HepG2 (cell line): ENCODE measurements at regions not wholly inside any gene's neighbourhood (a gene's known extent, or its start where the extent isn't known, plus 50 kb on each side); places are given as distances from the start of the nearest gene placed in this dataset.

ENCODE experiments used
- ATAC-seq: fragments of 200-7000 bp; cut with Tn5 transposase; 3 replicates; pipeline ENCODE4 v1.9.1; 2020; ENCODE audit warnings: mild to moderate bottlenecking, moderate library complexity
- BruUV-seq: library from RNA; stranded (reverse); fragments of 400-500 nt; replicated peaks from 2 replicates; lab custom pipeline; 2021; lab: Mats Ljungman, UMichigan
- CTCF ChIA-PET: fragments of 300-600 bp; formaldehyde crosslinking; extraction: SDS; loops from one replicate; lab custom pipeline; 2021; ENCODE audit warnings: low total read pairs, inconsistent platforms, low intra/inter-chr PET ratio; lab: Yijun Ruan, JAX
- POLR2A ChIA-PET: fragments of 350-600 bp; sonication (Branson Sonifier 250); formaldehyde crosslinking; loops from one replicate; lab custom pipeline; 2020; ENCODE audit warnings: antibody characterized with exemption, inconsistent platforms; lab: Yijun Ruan, JAX
- DNase-seq: peaks from one replicate; pipeline ENCODE4 v3.0.0-alpha.2; 2015; ENCODE audit warnings: low spot score
- FAIRE-seq: peaks from 3 replicates; lab custom pipeline; 2011; peaks lifted over from hg19 to GRCh38; lab: Jason Lieb, UNC
- H2AFZ ChIP-seq: one replicate; pipeline ENCODE4 v1.6.1; 2011; ENCODE audit warnings: low read length, inconsistent platforms
- H3K27ac ChIP-seq: fragments of 300-600 bp; 3 replicates; pipeline ENCODE4 v1.8.0; 2011; ENCODE audit warnings: mixed run types, mild to moderate bottlenecking, mixed read lengths, low read length, inconsistent platforms; ENCODE audit not compliant: insufficient read depth; ENCODE audit errors: extremely low read length
- H3K27me3 ChIP-seq, 2 experiments: fragments of 200-600 bp in 1 of 2; 2 replicates in 1 of 2; 3 replicates in 1 of 2; pipeline versions ENCODE4 v1.6.0 to v1.8.0; 2011; ENCODE audit warnings: low read length in 2 of 2, mild to moderate bottlenecking in 2 of 2, moderate library complexity in 2 of 2, inconsistent platforms in 1 of 2; ENCODE audit not compliant: insufficient read depth in 2 of 2, control insufficient read depth in 1 of 2
- H3K36me3 ChIP-seq, 2 experiments: fragments of 200-600 bp in 1 of 2; replicated peaks in 1 of 2; 2 replicates in 1 of 2; 3 replicates in 1 of 2; pipeline versions ENCODE4 v1.5.1 to v1.8.0; 2011; ENCODE audit warnings: low read length in 2 of 2, inconsistent platforms in 1 of 2; ENCODE audit not compliant: insufficient read depth in 2 of 2, control insufficient read depth in 1 of 2
- H3K4me1 ChIP-seq: 2 replicates; pipeline ENCODE4 v1.5.1; 2012; ENCODE audit warnings: low read length, inconsistent platforms; ENCODE audit not compliant: insufficient read depth
- H3K4me2 ChIP-seq: 2 replicates; pipeline ENCODE4 v1.6.0; 2011; ENCODE audit warnings: low read depth, low read length, inconsistent platforms
- H3K4me3 ChIP-seq, 3 experiments: fragments of 200-600 bp in 1 of 3; sonication (generic), shearing (Covaris generic) in 1 of 3; replicated peaks in 1 of 3; 2 replicates each; pipeline ENCODE4 v1.5.1; 2011 to 2016; ENCODE audit warnings: low read length in 3 of 3, inconsistent platforms in 2 of 3, low read depth in 2 of 3, mild to moderate bottlenecking in 2 of 3, control low read depth in 1 of 3, mixed read lengths in 1 of 3; ENCODE audit not compliant: insufficient read depth in 1 of 3
- H3K79me2 ChIP-seq: one replicate; pipeline ENCODE4 v1.6.1; 2011; ENCODE audit warnings: low read length, inconsistent platforms; ENCODE audit not compliant: insufficient read depth
- H3K9ac ChIP-seq: 2 replicates; pipeline ENCODE4 v1.6.0; 2011; ENCODE audit warnings: mild to moderate bottlenecking, low read depth, low read length, inconsistent platforms; ENCODE audit not compliant: insufficient read depth
- H3K9me3 ChIP-seq: 2 replicates; pipeline ENCODE4 v1.5.1; 2012; ENCODE audit warnings: mild to moderate bottlenecking, low read length
- H4K20me1 ChIP-seq: 2 replicates; pipeline ENCODE4 v1.6.0; 2011; ENCODE audit warnings: inconsistent platforms, mild to moderate bottlenecking, low read length, moderate library complexity; ENCODE audit not compliant: insufficient read depth
- BRCA1 ChIP-seq: sonication (generic); formaldehyde crosslinking; IDR thresholded peaks from 2 replicates; pipeline ENCODE4 v1.4.0; 2020; ENCODE audit warnings: missing genetic modification reagents
- FOSL2 ChIP-seq: sonication (generic); formaldehyde crosslinking; IDR thresholded peaks from 2 replicates; pipeline ENCODE4 v1.4.0; 2020; ENCODE audit warnings: missing genetic modification reagents
- FOXP1 ChIP-seq, 2 experiments: fragments of 450-650 bp in 1 of 2; IDR thresholded peaks; 2 replicates each; pipeline ENCODE4 v1.6.1; 2017 to 2018; ENCODE audit warnings: antibody characterized with exemption in 1 of 2
- HDAC2 ChIP-seq: sonication (generic); formaldehyde crosslinking; IDR thresholded peaks from 2 replicates; pipeline ENCODE4 v1.4.0; 2020; ENCODE audit warnings: missing genetic modification reagents
- HIVEP1 ChIP-seq: sonication (generic); formaldehyde crosslinking; IDR thresholded peaks from 2 replicates; pipeline ENCODE4 v1.4.0; 2020; ENCODE audit warnings: mild to moderate bottlenecking, missing genetic modification reagents
- HNRNPUL1 ChIP-seq: fragments of 200-400 bp; formaldehyde crosslinking; IDR thresholded peaks from 2 replicates; pipeline ENCODE4 v1.6.1; 2017; ENCODE audit warnings: low read depth, mild to moderate bottlenecking, low read length, moderate library complexity
- IRX3 ChIP-seq: sonication (generic); formaldehyde crosslinking; IDR thresholded peaks from 2 replicates; pipeline ENCODE4 v1.8.1; 2023; ENCODE audit warnings: mild to moderate bottlenecking, low read depth, missing genetic modification reagents, borderline replicate concordance
- NCOA1 ChIP-seq: sonication (generic); formaldehyde crosslinking; IDR thresholded peaks from 2 replicates; pipeline ENCODE4 v1.9.0; 2021; ENCODE audit warnings: missing genetic modification reagents
- PRMT3 ChIP-seq: sonication (generic); formaldehyde crosslinking; IDR thresholded peaks from 2 replicates; pipeline ENCODE4 v1.8.1; 2022; ENCODE audit warnings: low read depth, mild to moderate bottlenecking, moderate library complexity, missing genetic modification reagents, borderline replicate concordance
- U2AF2 ChIP-seq: fragments of 200-400 bp; formaldehyde crosslinking; IDR thresholded peaks from 2 replicates; pipeline ENCODE4 v1.6.1; 2017; ENCODE audit warnings: low read depth, mild to moderate bottlenecking, low read length
- ZMYM2 ChIP-seq: sonication (generic); formaldehyde crosslinking; IDR thresholded peaks from 2 replicates; pipeline ENCODE4 v1.8.0; 2022; ENCODE audit warnings: mild to moderate bottlenecking, missing genetic modification reagents
- ZNF331 ChIP-seq: sonication (generic); formaldehyde crosslinking; IDR thresholded peaks from 2 replicates; pipeline ENCODE4 v1.4.0; 2020; ENCODE audit warnings: missing genetic modification reagents
- ZNF468 ChIP-seq: sonication (generic); formaldehyde crosslinking; IDR thresholded peaks from 2 replicates; pipeline ENCODE4 v1.8.0; 2022; ENCODE audit warnings: mild to moderate bottlenecking, moderate library complexity, missing genetic modification reagents
- ZZZ3 ChIP-seq: sonication (generic); formaldehyde crosslinking; IDR thresholded peaks from 2 replicates; pipeline ENCODE4 v1.4.0; 2020; ENCODE audit warnings: missing genetic modification reagents, mild to moderate bottlenecking, borderline replicate concordance
- WGBS: methylation state at CpG from one replicate; pipeline ENCODE4 v1.1.6; 2017; ENCODE audit warnings: low lambda C conversion rate; 5-methylcytosine and 5-hydroxymethylcytosine counted together
- in situ Hi-C: cut with HindIII; loops from 2 replicates; pipeline ENCODE4 v1.10.0; 2017; ENCODE audit warnings: low pct_unique_long_range_greater_than_20kb; ENCODE audit not compliant: extremely low pct_ligation_motif_present
- intact Hi-C: fragments of 100-400 bp; cut with micrococcal nuclease; formaldehyde crosslinking; loops from one replicate; pipeline ENCODE4 v1.10.0; 2022; ENCODE audit not compliant: unreplicated experiment
- TF ChIP-seq, protein P1 (sequence below): sonication (generic); formaldehyde crosslinking; IDR thresholded peaks from 2 replicates; pipeline ENCODE4 v1.5.0; 2020; ENCODE audit warnings: mild to moderate bottlenecking, missing genetic modification reagents
- TF ChIP-seq, protein P2 (sequence below): fragments of 450-650 bp; IDR thresholded peaks from 2 replicates; pipeline ENCODE4 v1.6.1; 2016

DNA sequence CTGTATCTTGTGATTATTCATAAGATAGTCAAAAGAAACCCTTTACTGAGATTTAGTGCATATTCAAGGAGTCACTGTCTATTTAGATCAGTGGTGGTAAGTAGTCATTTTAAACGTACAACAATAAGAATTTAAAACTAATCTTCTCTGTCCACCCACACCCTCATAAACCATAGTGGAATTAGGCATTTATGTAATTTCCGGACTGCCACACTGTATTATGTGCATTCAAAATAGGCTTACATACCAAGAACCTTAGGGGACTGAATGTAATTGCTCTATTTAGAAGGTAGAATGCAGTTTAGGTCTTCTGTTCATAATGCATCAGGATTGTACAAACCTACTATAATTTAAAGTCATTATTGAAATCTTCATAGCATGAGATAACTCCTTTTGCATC is 685.4 kb downstream of the TENT5A start:
- no peak for ATAC-seq
- no peaks in the 10 kb centered on the region for H3K27me3 ChIP-seq
- FAIRE-seq = no peak
- no peaks in the 10 kb centered on the region for H3K4me1 ChIP-seq
- TF ChIP-seq FOSL2 (CRISPR knock-in tag) (no peak), NCOA1 (CRISPR knock-in tag) (no peak), ZNF468 (CRISPR knock-in tag) (no peak), U2AF2 (no peak), PRMT3 (CRISPR knock-in tag) (no peak)
- TF ChIP-seq, all 625 proteins: peak for 0
- H3K36me3 ChIP-seq = no peaks in the 10 kb centered on the region
- POLR2A ChIA-PET = no interaction called here
- 8% methylated on average over 2 of the region's 2 CpGs for WGBS
- no peaks in the 10 kb centered on the region for H3K79me2 ChIP-seq
- DNase-seq = no peak
- no peak overlapping the region for H2AFZ ChIP-seq
- CTCF ChIA-PET = no interaction called here
- H4K20me1 ChIP-seq = no peaks in the 10 kb centered on the region
- H3K27ac ChIP-seq = no peak overlapping the region
- in situ Hi-C loops (no loop called here), intact Hi-C loops (no loop called here)
- no peak overlapping the region for H3K9ac ChIP-seq
- H3K9me3 ChIP-seq = no peaks in the 10 kb centered on the region
- no peak overlapping the region for H3K4me2 ChIP-seq
- H3K4me3 ChIP-seq = no peak overlapping the region
- BruUV-seq = no TSS peak

DNA sequence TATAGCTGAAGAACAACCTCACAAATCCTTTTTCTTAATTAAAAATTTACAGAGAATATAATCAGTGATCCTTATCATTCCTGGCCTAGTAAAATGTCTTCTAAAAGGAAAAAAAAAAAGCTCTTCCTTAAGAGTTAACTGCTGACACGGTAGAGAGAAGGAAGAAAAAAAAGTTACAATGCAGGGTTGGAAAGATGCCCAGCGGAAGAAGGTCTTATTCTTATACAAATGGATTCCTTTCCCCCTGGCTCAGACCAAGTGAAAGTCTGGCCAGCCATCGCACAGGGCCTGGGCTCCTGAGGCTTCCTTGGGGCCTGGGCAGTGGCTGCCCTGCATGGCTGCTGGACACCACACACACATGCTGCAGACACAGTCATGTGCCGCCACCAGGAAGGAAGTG is 688.6 kb downstream of the TENT5A start:
- no peak for FAIRE-seq
- no peaks in the 10 kb centered on the region for H3K36me3 ChIP-seq
- BruUV-seq = no TSS peak
- ChIA-PET POLR2A (no interaction called here), CTCF (no interaction called here)
- H4K20me1 ChIP-seq = no peaks in the 10 kb centered on the region
- no peak overlapping the region for H3K9ac ChIP-seq
- WGBS = 37% methylated on average over 4 of the region's 4 CpGs
- H3K4me2 ChIP-seq = no peak overlapping the region
- no peak for DNase-seq
- H3K27ac ChIP-seq = no peak overlapping the region
- H3K4me1 ChIP-seq = no peaks in the 10 kb centered on the region
- no peak overlapping the region for H3K4me3 ChIP-seq
- no peaks in the 10 kb centered on the region for H3K27me3 ChIP-seq
- in situ Hi-C loops (no loop called here), intact Hi-C loops (no loop called here)
- TF ChIP-seq ZMYM2 (CRISPR knock-in tag) (no peak), HDAC2 (CRISPR knock-in tag) (no peak), FOXP1 (IDR thresholded peaks at IDR 0.05) (no peak), FOXP1 (CRISPR knock-in tag; IDR thresholded peaks at IDR 0.05) (no peak), ZZZ3 (CRISPR knock-in tag) (no peak), HNRNPUL1 (no peak), ZNF331 (CRISPR knock-in tag) (no peak), HIVEP1 (no peak), IRX3 (CRISPR knock-in tag) (no peak), BRCA1 (CRISPR knock-in tag) (no peak)
- TF ChIP-seq, protein P1, sequence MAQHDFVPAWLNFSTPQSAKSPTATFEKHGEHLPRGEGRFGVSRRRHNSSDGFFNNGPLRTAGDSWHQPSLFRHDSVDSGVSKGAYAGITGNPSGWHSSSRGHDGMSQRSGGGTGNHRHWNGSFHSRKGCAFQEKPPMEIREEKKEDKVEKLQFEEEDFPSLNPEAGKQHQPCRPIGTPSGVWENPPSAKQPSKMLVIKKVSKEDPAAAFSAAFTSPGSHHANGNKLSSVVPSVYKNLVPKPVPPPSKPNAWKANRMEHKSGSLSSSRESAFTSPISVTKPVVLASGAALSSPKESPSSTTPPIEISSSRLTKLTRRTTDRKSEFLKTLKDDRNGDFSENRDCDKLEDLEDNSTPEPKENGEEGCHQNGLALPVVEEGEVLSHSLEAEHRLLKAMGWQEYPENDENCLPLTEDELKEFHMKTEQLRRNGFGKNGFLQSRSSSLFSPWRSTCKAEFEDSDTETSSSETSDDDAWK (CRISPR knock-in tag) = no peak
- TF ChIP-seq, protein P2, sequence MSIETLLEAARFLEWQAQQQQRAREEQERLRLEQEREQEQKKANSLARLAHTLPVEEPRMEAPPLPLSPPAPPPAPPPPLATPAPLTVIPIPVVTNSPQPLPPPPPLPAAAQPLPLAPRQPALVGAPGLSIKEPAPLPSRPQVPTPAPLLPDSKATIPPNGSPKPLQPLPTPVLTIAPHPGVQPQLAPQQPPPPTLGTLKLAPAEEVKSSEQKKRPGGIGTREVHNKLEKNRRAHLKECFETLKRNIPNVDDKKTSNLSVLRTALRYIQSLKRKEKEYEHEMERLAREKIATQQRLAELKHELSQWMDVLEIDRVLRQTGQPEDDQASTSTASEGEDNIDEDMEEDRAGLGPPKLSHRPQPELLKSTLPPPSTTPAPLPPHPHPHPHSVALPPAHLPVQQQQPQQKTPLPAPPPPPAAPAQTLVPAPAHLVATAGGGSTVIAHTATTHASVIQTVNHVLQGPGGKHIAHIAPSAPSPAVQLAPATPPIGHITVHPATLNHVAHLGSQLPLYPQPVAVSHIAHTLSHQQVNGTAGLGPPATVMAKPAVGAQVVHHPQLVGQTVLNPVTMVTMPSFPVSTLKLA = no peak
- H3K79me2 ChIP-seq = no peaks in the 10 kb centered on the region
- no peak for ATAC-seq
- no peaks in the 10 kb centered on the region for H3K9me3 ChIP-seq
- H2AFZ ChIP-seq = no peak overlapping the region
